ENCODE measurements at regions not wholly inside any gene's neighbourhood (a gene's known extent, or its start where the extent isn't known, plus 50 kb on each side); places are given as distances from the start of the nearest gene placed in this dataset.

- no peaks in the 10 kb centered on the region for H4K20me1 ChIP-seq (ENCODE audit: insufficient read depth)
- no peaks in the 10 kb centered on the region for H3K9me3 ChIP-seq (ENCODE audit: low read length)
- H3K36me3 ChIP-seq (ENCODE audit: insufficient read depth, low read length), result no peaks in the 10 kb centered on the region
- H3F3A ChIP-seq (ENCODE audit: insufficient read depth, low read length, poor library complexity, severe bottlenecking), result no peaks in the 10 kb centered on the region
- no peaks in the 10 kb centered on the region for H3K9me2 ChIP-seq (ENCODE audit: insufficient read depth, low read length)
- TF ChIP-seq TAF1 (IDR thresholded peaks at IDR 0.05; ENCODE audit: low read depth), result no peak
- no peak for TF ChIP-seq CTCF (IDR thresholded peaks at IDR 0.05; ENCODE audit: poor library complexity, severe bottlenecking)
- TF ChIP-seq REST (IDR thresholded peaks at IDR 0.05; ENCODE audit: borderline replicate concordance), result no peak
- no peak for TF ChIP-seq EP300 (conservative IDR thresholded peaks at IDR 0.05; ENCODE audit: poor library complexity, severe bottlenecking)
- no peak for TF ChIP-seq RAD21 (conservative IDR thresholded peaks at IDR 0.05)
- TF ChIP-seq SMC3 (conservative IDR thresholded peaks at IDR 0.05; ENCODE audit: poor library complexity), result no peak
- TF ChIP-seq POLR2AphosphoS5 (IDR thresholded peaks at IDR 0.05), result no peak
- no peaks in the 10 kb centered on the region for H3K79me2 ChIP-seq (replicated peaks; ENCODE audit: insufficient read depth, low read length)
- no peak overlapping the region for H3K9ac ChIP-seq (ENCODE audit: low read length)
- H3K27ac ChIP-seq (ENCODE audit: low read length), result no peak overlapping the region
- H2AFZ ChIP-seq (ENCODE audit: low read depth, low read length), result no peak overlapping the region
- no peak overlapping the region for H3K4me3 ChIP-seq (ENCODE audit: low read length)
- H3K27me3 ChIP-seq (ENCODE audit: insufficient read depth, low read depth, low read length), result no peaks in the 10 kb centered on the region
- H3K4me2 ChIP-seq (ENCODE audit: low read length), result no peak overlapping the region
These were observed 107.4 kb upstream of the LSM8 start for GRCh38 chr7:118076564-118076963.

- Histone ChIP-seq H3K27ac (ENCODE audit: low read length) (no peak overlapping the region), H3K9me2 (ENCODE audit: insufficient read depth, low read length) (no peaks in the 10 kb centered on the region), H3K4me2 (ENCODE audit: low read length) (no peak overlapping the region), H3F3A (ENCODE audit: insufficient read depth, low read length, poor library complexity, severe bottlenecking) (no peaks in the 10 kb centered on the region), H3K4me3 (ENCODE audit: low read length) (no peak overlapping the region), H2AFZ (ENCODE audit: low read depth, low read length) (no peak overlapping the region), H4K20me1 (ENCODE audit: insufficient read depth) (no peaks in the 10 kb centered on the region), H3K36me3 (ENCODE audit: insufficient read depth, low read length) (no peaks in the 10 kb centered on the region), H3K9ac (ENCODE audit: low read length) (no peak overlapping the region), H3K27me3 (ENCODE audit: insufficient read depth, low read depth, low read length) (no peaks in the 10 kb centered on the region), H3K9me3 (ENCODE audit: low read length) (no peaks in the 10 kb centered on the region), H3K79me2 (replicated peaks; ENCODE audit: insufficient read depth, low read length) (no peaks in the 10 kb centered on the region)
- no peak for TF ChIP-seq SMC3 (conservative IDR thresholded peaks at IDR 0.05; ENCODE audit: poor library complexity)
- no peak for TF ChIP-seq CTCF (IDR thresholded peaks at IDR 0.05; ENCODE audit: poor library complexity, severe bottlenecking)
- TF ChIP-seq RAD21 (conservative IDR thresholded peaks at IDR 0.05), result no peak
- no peak for TF ChIP-seq MXI1 (conservative IDR thresholded peaks at IDR 0.05; ENCODE audit: poor library complexity, severe bottlenecking)
- TF ChIP-seq POLR2AphosphoS5 (IDR thresholded peaks at IDR 0.05), result no peak
- no peak for TF ChIP-seq REST (IDR thresholded peaks at IDR 0.05; ENCODE audit: borderline replicate concordance)
- TF ChIP-seq EZH2 (IDR thresholded peaks at IDR 0.05; ENCODE audit: borderline replicate concordance, insufficient read depth, low read length, poor library complexity, severe bottlenecking), result no peak
- no peak for TF ChIP-seq EP300 (conservative IDR thresholded peaks at IDR 0.05; ENCODE audit: poor library complexity, severe bottlenecking)
- TF ChIP-seq TAF1 (IDR thresholded peaks at IDR 0.05; ENCODE audit: low read depth), result no peak
These were observed 105.9 kb upstream of the LSM8 start for GRCh38 chr7:118078015-118078414.

Data from neural cell (in vitro differentiated cells).